AG04450 (cell line): ENCODE measurements at regions not wholly inside any gene's neighbourhood (a gene's known extent, or its start where the extent isn't known, plus 50 kb on each side); places are given as distances from the start of the nearest gene placed in this dataset.

ENCODE experiments used
- CTCF ChIA-PET: fragments of 300-600, 350-600 bp; formaldehyde crosslinking; extraction: SDS; loops from one replicate; lab custom pipeline; 2022; ENCODE audit warnings: antibody characterized with exemption, inconsistent platforms; lab: Charles Lee
- POLR2A ChIA-PET: fragments of 350-600 bp; formaldehyde crosslinking; extraction: SDS; loops from one replicate; lab custom pipeline; 2021; ENCODE audit warnings: antibody characterized with exemption, inconsistent platforms; lab: Yijun Ruan, JAX
- DNase-seq: peaks from one replicate; pipeline ENCODE4 v3.0.0-alpha.2; 2011; ENCODE audit warnings: low read depth, low spot score
- H3K27ac ChIP-seq: one replicate; pipeline ENCODE4 v1.5.1; 2012; ENCODE audit warnings: low read depth, low read length, control low read depth
- H3K27me3 ChIP-seq: one replicate; pipeline ENCODE4 v1.6.0; 2012; ENCODE audit warnings: low read length; ENCODE audit not compliant: control insufficient read depth, insufficient read depth
- H3K4me3 ChIP-seq: 2 replicates; pipeline ENCODE4 v1.5.1; 2011; ENCODE audit warnings: mild to moderate bottlenecking, low read depth, low read length, control low read depth
- H3K9me3 ChIP-seq: 2 replicates; pipeline ENCODE4 v1.5.1; 2012; ENCODE audit warnings: low read length; ENCODE audit not compliant: control insufficient read depth, insufficient read depth
- TF ChIP-seq, protein P1 (sequence below): IDR thresholded peaks from 2 replicates; pipeline ENCODE4 v1.5.1; 2011; ENCODE audit warnings: low read depth, low read length, control low read depth, inconsistent platforms

DNA sequence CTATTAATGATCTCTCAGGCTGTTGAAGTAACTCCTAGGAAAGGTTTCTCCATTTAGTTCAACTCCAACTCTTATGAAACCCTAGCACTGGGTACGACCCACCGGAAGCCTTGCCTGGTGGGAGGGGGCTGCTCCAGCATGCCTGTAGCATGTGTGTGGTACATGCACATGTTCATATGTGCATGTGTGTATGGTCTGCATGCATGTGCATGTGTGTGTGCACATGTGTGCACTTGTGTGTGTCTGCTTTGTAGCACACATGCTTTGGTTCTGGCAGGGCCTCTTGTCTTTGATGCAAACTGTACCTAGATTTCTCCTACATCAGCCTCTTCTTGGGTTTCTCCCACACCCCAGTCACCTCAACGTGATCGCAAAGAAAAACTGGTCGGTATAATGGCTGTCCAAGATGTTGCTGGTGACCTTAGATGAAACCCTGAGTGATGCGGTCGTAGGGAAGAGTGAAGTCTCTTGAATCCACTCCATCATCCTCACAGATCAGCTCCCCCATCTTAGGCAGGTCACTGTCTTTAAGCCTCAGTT, 193.5 kb downstream of the MYLK4 start:
- H3K9me3 ChIP-seq = peaks cover 4% of the 10 kb centered on the region; the same call in 1 of the 2 replicates
- CTCF ChIA-PET = no interaction called here
- no peak for DNase-seq
- POLR2A ChIA-PET = no interaction called here
- no peak overlapping the region for H3K4me3 ChIP-seq
- TF ChIP-seq, protein P1, sequence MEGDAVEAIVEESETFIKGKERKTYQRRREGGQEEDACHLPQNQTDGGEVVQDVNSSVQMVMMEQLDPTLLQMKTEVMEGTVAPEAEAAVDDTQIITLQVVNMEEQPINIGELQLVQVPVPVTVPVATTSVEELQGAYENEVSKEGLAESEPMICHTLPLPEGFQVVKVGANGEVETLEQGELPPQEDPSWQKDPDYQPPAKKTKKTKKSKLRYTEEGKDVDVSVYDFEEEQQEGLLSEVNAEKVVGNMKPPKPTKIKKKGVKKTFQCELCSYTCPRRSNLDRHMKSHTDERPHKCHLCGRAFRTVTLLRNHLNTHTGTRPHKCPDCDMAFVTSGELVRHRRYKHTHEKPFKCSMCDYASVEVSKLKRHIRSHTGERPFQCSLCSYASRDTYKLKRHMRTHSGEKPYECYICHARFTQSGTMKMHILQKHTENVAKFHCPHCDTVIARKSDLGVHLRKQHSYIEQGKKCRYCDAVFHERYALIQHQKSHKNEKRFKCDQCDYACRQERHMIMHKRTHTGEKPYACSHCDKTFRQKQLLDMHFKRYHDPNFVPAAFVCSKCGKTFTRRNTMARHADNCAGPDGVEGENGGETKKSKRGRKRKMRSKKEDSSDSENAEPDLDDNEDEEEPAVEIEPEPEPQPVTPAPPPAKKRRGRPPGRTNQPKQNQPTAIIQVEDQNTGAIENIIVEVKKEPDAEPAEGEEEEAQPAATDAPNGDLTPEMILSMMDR = no peak
- peaks cover 2% of the 10 kb centered on the region for H3K27me3 ChIP-seq
- H3K27ac ChIP-seq = no peak overlapping the region

DNA sequence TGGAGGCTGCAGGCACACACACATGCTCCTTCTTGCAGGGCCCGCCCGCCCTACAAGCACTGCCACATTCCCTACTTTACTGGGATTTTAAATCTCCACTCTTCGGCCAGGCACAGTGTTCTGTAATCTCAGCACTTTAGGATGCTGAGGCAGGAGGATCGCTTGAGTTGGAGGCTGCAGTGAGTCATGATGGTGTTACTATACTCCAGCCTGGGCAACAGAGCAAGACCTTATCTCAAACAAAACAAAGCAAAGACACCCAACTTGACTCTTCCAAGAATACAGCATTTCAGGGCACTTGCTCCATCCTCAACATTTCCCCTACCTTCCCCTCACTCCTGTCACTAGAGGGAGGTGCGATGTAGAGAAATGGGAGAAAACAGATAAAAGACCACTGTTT, 194.0 kb downstream of the MYLK4 start:
- H3K27me3 ChIP-seq = peaks cover 2% of the 10 kb centered on the region
- H3K9me3 ChIP-seq = peaks cover 4% of the 10 kb centered on the region; the same call in 1 of the 2 replicates
- H3K27ac ChIP-seq = no peak overlapping the region
- POLR2A ChIA-PET = no interaction called here
- H3K4me3 ChIP-seq = no peak overlapping the region
- TF ChIP-seq, protein P1 = no peak
- CTCF ChIA-PET = no interaction called here
- DNase-seq = no peak

DNA sequence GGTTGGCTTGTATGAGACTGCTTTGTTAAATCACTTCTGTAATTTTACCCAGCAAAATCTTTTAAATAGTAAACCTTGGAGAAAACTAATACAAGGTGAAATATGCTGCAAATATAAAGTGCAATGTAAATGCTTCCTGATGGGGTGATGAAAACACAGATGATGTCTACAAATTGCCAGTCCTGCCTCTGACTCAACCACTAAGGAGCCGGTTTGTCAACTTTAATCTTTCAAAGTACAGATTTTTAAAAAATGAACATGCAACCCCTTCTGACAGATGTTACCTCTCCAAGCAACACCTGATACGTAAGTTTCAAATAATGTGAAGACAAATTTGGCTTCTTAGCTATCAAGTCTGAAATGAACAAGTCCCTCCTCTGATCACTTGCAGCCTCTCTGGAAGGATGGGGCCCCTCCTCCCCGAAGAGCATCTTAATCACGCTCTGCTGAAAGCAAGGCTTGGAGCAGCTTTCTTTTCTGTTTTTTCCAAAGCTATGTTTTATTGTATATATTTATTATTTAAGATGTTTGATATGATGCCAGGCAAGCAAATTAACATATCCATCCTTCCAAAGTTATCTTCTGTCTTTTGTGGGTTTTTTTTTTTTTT, 196.0 kb downstream of the MYLK4 start:
- CTCF ChIA-PET = interaction anchor here (0.6 kb wide), 2 partner anchors 21 to 475 kb away, joined by 3 to 12 read pairs; no protein-coding TSS in a partner anchor

DNA sequence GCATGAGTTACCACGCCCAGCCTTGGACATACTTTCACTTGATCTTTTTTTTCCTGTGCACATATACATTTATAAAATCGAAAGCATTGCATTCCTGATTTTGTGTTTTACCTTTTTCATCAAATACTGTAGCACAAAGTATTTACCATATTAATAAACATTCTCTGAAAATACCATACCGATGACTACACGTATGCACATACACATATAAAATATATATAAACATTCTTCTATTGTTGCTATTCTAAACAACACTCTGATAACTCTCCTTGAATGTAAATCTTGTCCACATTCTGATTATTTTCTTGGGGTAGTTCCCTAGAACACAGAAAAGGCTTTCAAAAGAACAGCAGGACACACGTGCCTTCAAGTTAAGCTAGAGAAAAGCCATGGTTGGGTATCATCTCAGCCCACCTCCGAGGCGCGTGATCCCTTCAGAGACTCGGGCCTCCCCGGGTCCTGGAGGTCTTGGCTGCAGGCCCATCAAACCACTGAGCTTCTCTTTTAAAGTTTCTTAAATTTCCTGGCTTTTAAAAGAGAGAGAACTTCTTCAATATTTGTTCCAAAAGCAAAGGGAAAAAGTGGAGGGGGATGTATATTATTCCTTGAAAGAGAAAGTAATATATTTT, 198.1 kb downstream of the MYLK4 start:
- Histone ChIP-seq H3K27ac (no peak overlapping the region), H3K4me3 (no peak overlapping the region), H3K9me3 (peaks cover 4% of the 10 kb centered on the region; the same call in 1 of the 2 replicates), H3K27me3 (peaks cover 5% of the 10 kb centered on the region)
- ChIA-PET POLR2A (interaction anchor here (1.0 kb wide), 1 partner anchor 10 kb away, joined by 6 read pairs; no protein-coding TSS in a partner anchor), CTCF (interaction anchor here (1.0 kb wide), 1 partner anchor 82 kb away, joined by 3 read pairs; no protein-coding TSS in a partner anchor)
- no peak for DNase-seq
- TF ChIP-seq, protein P1 = no peak

More for the DNA sequence above, 196.0 kb downstream of the MYLK4 start:
- TF ChIP-seq, protein P1 = no peak
- Histone ChIP-seq H3K27ac (no peak overlapping the region), H3K27me3 (peaks cover 5% of the 10 kb centered on the region), H3K9me3 (peaks cover 4% of the 10 kb centered on the region; the same call in 1 of the 2 replicates), H3K4me3 (no peak overlapping the region)
- no peak for DNase-seq
- POLR2A ChIA-PET = interaction anchor here (0.7 kb wide), 1 partner anchor 16 kb away, joined by 7 read pairs; no protein-coding TSS in a partner anchor

DNA sequence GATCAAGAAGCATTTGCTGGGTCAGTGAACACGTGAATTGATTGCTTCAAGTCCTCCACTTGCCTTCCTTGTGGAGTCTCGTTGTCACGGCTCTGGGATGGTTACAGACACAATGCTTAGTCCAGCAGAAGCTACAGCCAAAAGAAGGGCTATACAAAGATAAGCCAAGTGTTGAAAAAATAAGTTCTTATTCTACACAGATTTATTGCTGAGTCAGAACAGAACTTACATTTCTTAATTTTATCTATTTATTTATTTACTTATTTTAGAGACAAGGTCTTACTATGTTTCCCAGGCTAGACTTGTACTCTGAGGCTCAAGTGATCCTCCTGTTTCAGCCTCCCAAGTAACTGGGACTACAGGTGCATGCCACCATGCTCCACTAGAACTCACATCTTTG, 199.0 kb downstream of the MYLK4 start:
- TF ChIP-seq, protein P1 = no peak
- Histone ChIP-seq H3K27ac (no peak overlapping the region), H3K9me3 (peaks cover 4% of the 10 kb centered on the region; the same call in 1 of the 2 replicates), H3K4me3 (no peak overlapping the region), H3K27me3 (peaks cover 9% of the 10 kb centered on the region)
- ChIA-PET CTCF (no interaction called here), POLR2A (no interaction called here)
- DNase-seq = no peak
